ENCODE measurements at regions not wholly inside any gene's neighbourhood (a gene's known extent, or its start where the extent isn't known, plus 50 kb on each side); places are given as distances from the start of the nearest gene placed in this dataset.
A peak's percentile ranks its signal among the peaks of the same experiment; 100 is the strongest.

GRCh38 chr1:116852367-116852766 lies 57.3 kb upstream of the PTGFRN start:
- Histone ChIP-seq H3K36me3 (ENCODE audit: insufficient read depth, low read depth, low read length) (no peaks in the 10 kb centered on the region), H3K4me1 (ENCODE audit: insufficient read depth, low read length) (peaks cover 46% of the 10 kb centered on the region), H3K4me3 (ENCODE audit: low read length) (no peak overlapping the region), H3K27ac (ENCODE audit: low read length) (no peak overlapping the region), H3K27me3 (ENCODE audit: insufficient read depth, low read length) (no peaks in the 10 kb centered on the region), H3K9ac (ENCODE audit: low read depth, low read length) (no peak overlapping the region), H3K9me3 (ENCODE audit: insufficient read depth, low read depth, low read length) (no peaks in the 10 kb centered on the region)

GRCh38 chr1:116852910-116853309 lies 56.8 kb upstream of the PTGFRN start:
- H3K27ac ChIP-seq (ENCODE audit: low read length) = no peak overlapping the region
- peak overlapping the region; percentile 67; the same call in 1 of the 2 replicates for H3K9ac ChIP-seq (ENCODE audit: low read depth, low read length)
- no peak overlapping the region for H3K4me3 ChIP-seq (ENCODE audit: low read length)
- H3K36me3 ChIP-seq (ENCODE audit: insufficient read depth, low read depth, low read length) = no peaks in the 10 kb centered on the region
- peaks cover 46% of the 10 kb centered on the region for H3K4me1 ChIP-seq (ENCODE audit: insufficient read depth, low read length)
- H3K27me3 ChIP-seq (ENCODE audit: insufficient read depth, low read length) = no peaks in the 10 kb centered on the region
- no peaks in the 10 kb centered on the region for H3K9me3 ChIP-seq (ENCODE audit: insufficient read depth, low read depth, low read length)

GRCh38 chr1:116853680-116854402 lies 55.9 kb upstream of the PTGFRN start:
- Histone ChIP-seq H3K36me3 (ENCODE audit: insufficient read depth, low read depth, low read length) (no peaks in the 10 kb centered on the region), H3K27me3 (ENCODE audit: insufficient read depth, low read length) (no peaks in the 10 kb centered on the region), H3K9me3 (ENCODE audit: insufficient read depth, low read depth, low read length) (no peaks in the 10 kb centered on the region), H3K27ac (ENCODE audit: low read length) (peak overlapping the region; percentile 83), H3K4me3 (ENCODE audit: low read length) (peak overlapping the region; percentile 48), H3K4me1 (ENCODE audit: insufficient read depth, low read length) (peaks cover 46% of the 10 kb centered on the region), H3K9ac (ENCODE audit: low read depth, low read length) (peak overlapping the region; percentile 67; the same call in 1 of the 2 replicates)

- Histone ChIP-seq H3K4me3 (ENCODE audit: low read length) (peak overlapping the region; percentile 48), H3K27me3 (ENCODE audit: insufficient read depth, low read length) (no peaks in the 10 kb centered on the region), H3K9me3 (ENCODE audit: insufficient read depth, low read depth, low read length) (no peaks in the 10 kb centered on the region), H3K27ac (ENCODE audit: low read length) (peak overlapping the region; percentile 83), H3K9ac (ENCODE audit: low read depth, low read length) (peak overlapping the region; percentile 67; the same call in 1 of the 2 replicates), H3K36me3 (ENCODE audit: insufficient read depth, low read depth, low read length) (no peaks in the 10 kb centered on the region), H3K4me1 (ENCODE audit: insufficient read depth, low read length) (peaks cover 46% of the 10 kb centered on the region)
These were observed 55.4 kb upstream of the PTGFRN start for GRCh38 chr1:116854403-116854690.

- Histone ChIP-seq H3K27ac (ENCODE audit: low read length) (peak overlapping the region; percentile 83), H3K4me3 (ENCODE audit: low read length) (peak overlapping the region; percentile 48; the same call in 1 of the 2 replicates), H3K9ac (ENCODE audit: low read depth, low read length) (peak overlapping the region; percentile 67; the same call in 1 of the 2 replicates), H3K27me3 (ENCODE audit: insufficient read depth, low read length) (no peaks in the 10 kb centered on the region), H3K36me3 (ENCODE audit: insufficient read depth, low read depth, low read length) (no peaks in the 10 kb centered on the region), H3K9me3 (ENCODE audit: insufficient read depth, low read depth, low read length) (no peaks in the 10 kb centered on the region), H3K4me1 (ENCODE audit: insufficient read depth, low read length) (peaks cover 46% of the 10 kb centered on the region)
These were observed 55.0 kb upstream of the PTGFRN start for GRCh38 chr1:116854716-116855115.

- no peaks in the 10 kb centered on the region for H3K27me3 ChIP-seq (ENCODE audit: insufficient read depth, low read length)
- H3K4me3 ChIP-seq (ENCODE audit: low read length) = no peak overlapping the region
- H3K9me3 ChIP-seq (ENCODE audit: insufficient read depth, low read depth, low read length) = no peaks in the 10 kb centered on the region
- peaks cover 51% of the 10 kb centered on the region for H3K4me1 ChIP-seq (ENCODE audit: insufficient read depth, low read length)
- H3K9ac ChIP-seq (ENCODE audit: low read depth, low read length) = peak overlapping the region; percentile 67; the same call in 1 of the 2 replicates
- H3K27ac ChIP-seq (ENCODE audit: low read length) = peak overlapping the region; percentile 27
- no peaks in the 10 kb centered on the region for H3K36me3 ChIP-seq (ENCODE audit: insufficient read depth, low read depth, low read length)
These were observed 54.5 kb upstream of the PTGFRN start for GRCh38 chr1:116855191-116855619.

GRCh38 chr1:116855773-116856201 lies 53.9 kb upstream of the PTGFRN start:
- Histone ChIP-seq H3K4me3 (ENCODE audit: low read length) (no peak overlapping the region), H3K9me3 (ENCODE audit: insufficient read depth, low read depth, low read length) (no peaks in the 10 kb centered on the region), H3K4me1 (ENCODE audit: insufficient read depth, low read length) (peaks cover 56% of the 10 kb centered on the region)

GRCh38 chr1:116856312-116856711 lies 53.4 kb upstream of the PTGFRN start:
- Histone ChIP-seq H3K27ac (ENCODE audit: low read length) (no peak overlapping the region), H3K9me3 (ENCODE audit: insufficient read depth, low read depth, low read length) (no peaks in the 10 kb centered on the region), H3K9ac (ENCODE audit: low read depth, low read length) (peak overlapping the region; percentile 34; the same call in 1 of the 2 replicates), H3K4me3 (ENCODE audit: low read length) (no peak overlapping the region), H3K4me1 (ENCODE audit: insufficient read depth, low read length) (peaks cover 62% of the 10 kb centered on the region), H3K36me3 (ENCODE audit: insufficient read depth, low read depth, low read length) (no peaks in the 10 kb centered on the region), H3K27me3 (ENCODE audit: insufficient read depth, low read length) (no peaks in the 10 kb centered on the region)

More at GRCh38 chr1:116855773-116856201, 53.9 kb upstream of the PTGFRN start:
- Histone ChIP-seq H3K27me3 (ENCODE audit: insufficient read depth, low read length) (no peaks in the 10 kb centered on the region), H3K27ac (ENCODE audit: low read length) (no peak overlapping the region), H3K9ac (ENCODE audit: low read depth, low read length) (peak overlapping the region; percentile 67; the same call in 1 of the 2 replicates), H3K36me3 (ENCODE audit: insufficient read depth, low read depth, low read length) (no peaks in the 10 kb centered on the region)

GRCh38 chr1:116857092-116857491 lies 52.6 kb upstream of the PTGFRN start:
- H3K9ac ChIP-seq (ENCODE audit: low read depth, low read length) = no peak overlapping the region
- no peak overlapping the region for H3K4me3 ChIP-seq (ENCODE audit: low read length)
- no peaks in the 10 kb centered on the region for H3K9me3 ChIP-seq (ENCODE audit: insufficient read depth, low read depth, low read length)
- no peaks in the 10 kb centered on the region for H3K27me3 ChIP-seq (ENCODE audit: insufficient read depth, low read length)
- no peaks in the 10 kb centered on the region for H3K36me3 ChIP-seq (ENCODE audit: insufficient read depth, low read depth, low read length)
- H3K4me1 ChIP-seq (ENCODE audit: insufficient read depth, low read length) = peaks cover 59% of the 10 kb centered on the region
- no peak overlapping the region for H3K27ac ChIP-seq (ENCODE audit: low read length)

All from iPS-20b (cell line).